CD14-positive monocyte (primary cell): ENCODE measurements at regions not wholly inside any gene's neighbourhood (a gene's known extent, or its start where the extent isn't known, plus 50 kb on each side); places are given as distances from the start of the nearest gene placed in this dataset.

Experiments
- DNase-seq, 3 donors: peaks; one replicate each; pipeline ENCODE4 v3.0.0-alpha.2; 2011 to 2022
- H2AFZ ChIP-seq: 2 replicates; pipeline ENCODE4 v1.6.0; 2012; ENCODE audit warnings: mild to moderate bottlenecking, low read depth, low read length, inconsistent platforms; ENCODE audit not compliant: insufficient read depth, poor library complexity, severe bottlenecking
- H3K27ac ChIP-seq, 2 donors: 1 replicate in 1 of 2; 2 replicates in 1 of 2; pipeline ENCODE4 v1.5.1; 2012 to 2013; ENCODE audit warnings: low read length in 2 of 2, control low read depth in 1 of 2, inconsistent platforms in 1 of 2, low read depth in 1 of 2, mild to moderate bottlenecking in 1 of 2
- H3K27me3 ChIP-seq, 2 donors: one replicate each; pipeline versions ENCODE4 v1.6.0 to v1.6.1; 2011 to 2013; ENCODE audit warnings: low read length in 2 of 2; ENCODE audit not compliant: control insufficient read depth in 2 of 2, insufficient read depth in 2 of 2
- H3K36me3 ChIP-seq, 2 donors: replicated peaks in 1 of 2; 1 replicate in 1 of 2; 2 replicates in 1 of 2; pipeline versions ENCODE4 v1.5.1 to v1.6.1; 2012 to 2013; ENCODE audit warnings: low read length in 2 of 2, control low read depth in 1 of 2, inconsistent platforms in 1 of 2, mild to moderate bottlenecking in 1 of 2; ENCODE audit not compliant: insufficient read depth in 2 of 2, control insufficient read depth in 1 of 2
- H3K4me1 ChIP-seq, 2 donors: 1 replicate in 1 of 2; 2 replicates in 1 of 2; pipeline versions ENCODE4 v1.5.1 to v1.6.1; 2012 to 2013; ENCODE audit warnings: low read length in 2 of 2, control low read depth in 1 of 2, inconsistent platforms in 1 of 2, mild to moderate bottlenecking in 1 of 2, moderate library complexity in 1 of 2; ENCODE audit not compliant: insufficient read depth in 2 of 2, control insufficient read depth in 1 of 2
- H3K4me2 ChIP-seq: replicated peaks from 2 replicates; pipeline ENCODE3; 2012; ENCODE audit warnings: low read length, moderate library complexity, mild to moderate bottlenecking; ENCODE audit not compliant: poor library complexity, severe bottlenecking; ENCODE audit errors: extremely low read depth
- H3K4me3 ChIP-seq, 3 experiments: fragments of 200-600 bp in 1 of 3; sonication (generic) in 1 of 3; replicated peaks in 1 of 3; 1 replicate in 2 of 3; 2 replicates in 1 of 3; pipeline ENCODE4 v1.5.1; 2011 to 2013; ENCODE audit warnings: low read length in 3 of 3, mild to moderate bottlenecking in 3 of 3, control low read depth in 2 of 3, low read depth in 2 of 3, inconsistent platforms in 1 of 3, moderate library complexity in 1 of 3
- H3K79me2 ChIP-seq: 2 replicates; pipeline ENCODE4 v1.6.0; 2012; ENCODE audit warnings: mild to moderate bottlenecking, control low read depth, inconsistent platforms, low read length, moderate library complexity; ENCODE audit not compliant: insufficient read depth
- H3K9ac ChIP-seq: 2 replicates; pipeline ENCODE4 v1.6.0; 2017; ENCODE audit warnings: low read length, mild to moderate bottlenecking; ENCODE audit not compliant: insufficient read depth, poor library complexity, severe bottlenecking
- H3K9me3 ChIP-seq, 2 donors: replicated peaks in 1 of 2; 1 replicate in 1 of 2; 2 replicates in 1 of 2; pipeline versions ENCODE4 v1.5.1 to v1.6.1; 2012 to 2013; ENCODE audit warnings: low read length in 2 of 2, control low read depth in 1 of 2; ENCODE audit not compliant: control insufficient read depth in 1 of 2, insufficient read depth in 1 of 2
- H4K20me1 ChIP-seq: 2 replicates; pipeline ENCODE4 v1.6.0; 2012; ENCODE audit warnings: mild to moderate bottlenecking, low read length, control low read depth, moderate library complexity; ENCODE audit not compliant: insufficient read depth
- H3K27ac Mint-ChIP-seq, 7 donors: one replicate each; pipeline ENCODE4 v1.8.0; 2020; ENCODE audit warnings: mild to moderate bottlenecking in 7 of 7, mixed read lengths in 7 of 7, moderate library complexity in 6 of 7, inconsistent platforms in 2 of 7
- H3K27me3 Mint-ChIP-seq, 3 donors: one replicate each; pipeline ENCODE4 v1.8.0; 2021 to 2022; ENCODE audit warnings: low read depth in 3 of 3, mild to moderate bottlenecking in 3 of 3, mixed read lengths in 3 of 3, moderate library complexity in 3 of 3, inconsistent platforms in 1 of 3
- H3K36me3 Mint-ChIP-seq, 2 donors: one replicate each; pipeline ENCODE4 v1.8.0; 2020; ENCODE audit warnings: mixed read lengths in 2 of 2, inconsistent platforms in 1 of 2, mild to moderate bottlenecking in 1 of 2
- H3K4me1 Mint-ChIP-seq: one replicate; pipeline ENCODE4 v1.8.0; 2020; ENCODE audit warnings: mild to moderate bottlenecking, mixed read lengths
- H3K4me3 Mint-ChIP-seq, 2 donors: one replicate each; pipeline ENCODE4 v1.8.0; 2020; ENCODE audit warnings: mild to moderate bottlenecking in 2 of 2, mixed read lengths in 2 of 2, moderate library complexity in 1 of 2
- H3K9me3 Mint-ChIP-seq, 7 donors: one replicate each; pipeline ENCODE4 v1.8.0; 2020 to 2022; ENCODE audit warnings: mixed read lengths in 7 of 7, mild to moderate bottlenecking in 6 of 7, moderate library complexity in 6 of 7, inconsistent platforms in 2 of 7
- WGBS: methylation state at CpG from one replicate; pipeline ENCODE4 v1.1.5; 2013; ENCODE audit warnings: missing lambda C conversion rate; ENCODE audit not compliant: insufficient coverage; 5-methylcytosine and 5-hydroxymethylcytosine counted together
- intact Hi-C, 2 donors: fragments of 100-400 bp; cut with micrococcal nuclease; formaldehyde crosslinking; loops; one replicate each; pipeline versions ENCODE4 v1.15.0 to v1.15.1; 2023
- TF ChIP-seq, protein P1 (sequence below): fragments of 200-600 bp; IDR thresholded peaks from one replicate; pipeline ENCODE4 v1.8.0; 2022; ENCODE audit warnings: antibody characterized with exemption, mild to moderate bottlenecking

GRCh38 chr10:106011250-106011649 is 1153.3 kb downstream of the SORCS1 start:
- no peaks in the 10 kb centered on the region for H3K27me3 ChIP-seq
- Mint-ChIP-seq H3K9me3 (peaks cover 0 to 11% (median 6%) of the 10 kb centered on the region in 7 donors), H3K36me3 (no peaks in the 10 kb centered on the region), H3K27me3 (no peaks in the 10 kb centered on the region), H3K4me3 (no peak overlapping the region), H3K4me1 (no peaks in the 10 kb centered on the region), H3K27ac (no peak overlapping the region)
- no peaks in the 10 kb centered on the region for H3K4me1 ChIP-seq
- no peak overlapping the region for H3K4me2 ChIP-seq
- TF ChIP-seq, protein P1, sequence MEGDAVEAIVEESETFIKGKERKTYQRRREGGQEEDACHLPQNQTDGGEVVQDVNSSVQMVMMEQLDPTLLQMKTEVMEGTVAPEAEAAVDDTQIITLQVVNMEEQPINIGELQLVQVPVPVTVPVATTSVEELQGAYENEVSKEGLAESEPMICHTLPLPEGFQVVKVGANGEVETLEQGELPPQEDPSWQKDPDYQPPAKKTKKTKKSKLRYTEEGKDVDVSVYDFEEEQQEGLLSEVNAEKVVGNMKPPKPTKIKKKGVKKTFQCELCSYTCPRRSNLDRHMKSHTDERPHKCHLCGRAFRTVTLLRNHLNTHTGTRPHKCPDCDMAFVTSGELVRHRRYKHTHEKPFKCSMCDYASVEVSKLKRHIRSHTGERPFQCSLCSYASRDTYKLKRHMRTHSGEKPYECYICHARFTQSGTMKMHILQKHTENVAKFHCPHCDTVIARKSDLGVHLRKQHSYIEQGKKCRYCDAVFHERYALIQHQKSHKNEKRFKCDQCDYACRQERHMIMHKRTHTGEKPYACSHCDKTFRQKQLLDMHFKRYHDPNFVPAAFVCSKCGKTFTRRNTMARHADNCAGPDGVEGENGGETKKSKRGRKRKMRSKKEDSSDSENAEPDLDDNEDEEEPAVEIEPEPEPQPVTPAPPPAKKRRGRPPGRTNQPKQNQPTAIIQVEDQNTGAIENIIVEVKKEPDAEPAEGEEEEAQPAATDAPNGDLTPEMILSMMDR, result no peak
- no peaks in the 10 kb centered on the region for H3K36me3 ChIP-seq
- H3K79me2 ChIP-seq, result no peaks in the 10 kb centered on the region
- H3K9me3 ChIP-seq, result peaks cover 8 to 11% of the 10 kb centered on the region in 2 donors
- no peak overlapping the region for H3K9ac ChIP-seq
- no peak overlapping the region for H3K27ac ChIP-seq
- intact Hi-C loops, result no loop called here
- no peak overlapping the region for H2AFZ ChIP-seq
- WGBS, result no CpG with 5 or more reads among the region's 3 CpGs
- no peaks in the 10 kb centered on the region for H4K20me1 ChIP-seq
- DNase-seq, result no peak
- no peak overlapping the region for H3K4me3 ChIP-seq

GRCh38 chr10:106000721-106001120 is 1163.8 kb downstream of the SORCS1 start:
- TF ChIP-seq, protein P1, result no peak

More at GRCh38 chr10:106000721-106001120, 1163.8 kb downstream of the SORCS1 start:
- Histone ChIP-seq H3K9ac (no peak overlapping the region), H3K27me3 (no peaks in the 10 kb centered on the region), H3K27ac (no peak overlapping the region), H3K4me2 (no peak overlapping the region), H3K4me3 (no peak overlapping the region), H4K20me1 (no peaks in the 10 kb centered on the region), H3K4me1 (no peaks in the 10 kb centered on the region), H2AFZ (no peak overlapping the region), H3K9me3 (no peaks in the 10 kb centered on the region), H3K36me3 (no peaks in the 10 kb centered on the region), H3K79me2 (no peaks in the 10 kb centered on the region)
- Mint-ChIP-seq H3K4me3 (no peak overlapping the region), H3K36me3 (no peaks in the 10 kb centered on the region), H3K9me3 (peaks cover 0 to 4% (median 2%) of the 10 kb centered on the region in 7 donors), H3K27me3 (peaks cover 0 to 2% (median 0%) of the 10 kb centered on the region in 3 donors), H3K4me1 (no peaks in the 10 kb centered on the region), H3K27ac (no peak overlapping the region)
- WGBS, result no CpG with 5 or more reads among the region's 2 CpGs
- DNase-seq, result no peak
- intact Hi-C loops, result no loop called here
